H9 (cell line): ENCODE measurements at regions not wholly inside any gene's neighbourhood (a gene's known extent, or its start where the extent isn't known, plus 50 kb on each side); places are given as distances from the start of the nearest gene placed in this dataset.

ENCODE experiments used
- DNase-seq: peaks from one replicate; pipeline ENCODE4 v3.0.0-alpha.2; 2017
- H2AFZ ChIP-seq: one replicate; pipeline ENCODE4 v1.6.1; 2013; ENCODE audit warnings: mild to moderate bottlenecking, low read length, control low read depth, moderate library complexity
- H2AK5ac ChIP-seq: 2 replicates; pipeline ENCODE4 v1.6.1; 2013; ENCODE audit warnings: low read length, control low read depth, mixed read lengths; ENCODE audit not compliant: insufficient read length
- H2BK120ac ChIP-seq: one replicate; pipeline ENCODE4 v1.6.1; 2013; ENCODE audit warnings: low read depth, mild to moderate bottlenecking, low read length, control low read depth, inconsistent platforms; ENCODE audit not compliant: poor library complexity, severe bottlenecking
- H2BK12ac ChIP-seq: 2 replicates; pipeline ENCODE4 v1.6.1; 2013; ENCODE audit warnings: low read length, control low read depth, mixed read lengths, low read depth; ENCODE audit not compliant: insufficient read length
- H2BK15ac ChIP-seq: 2 replicates; pipeline ENCODE4 v1.6.1; 2013; ENCODE audit warnings: low read depth, low read length, control low read depth
- H2BK20ac ChIP-seq: one replicate; pipeline ENCODE4 v1.6.1; 2013; ENCODE audit warnings: low read depth, mild to moderate bottlenecking, low read length, control low read depth, inconsistent platforms; ENCODE audit not compliant: poor library complexity, severe bottlenecking
- H2BK5ac ChIP-seq: 2 replicates; pipeline ENCODE4 v1.6.1; 2013; ENCODE audit warnings: low read length, control low read depth, mixed read lengths; ENCODE audit not compliant: insufficient read length
- H3K14ac ChIP-seq: 2 replicates; pipeline ENCODE4 v1.6.1; 2013; ENCODE audit warnings: low read length, control low read depth; ENCODE audit not compliant: insufficient read depth
- H3K18ac ChIP-seq: 2 replicates; pipeline ENCODE4 v1.6.1; 2013; ENCODE audit warnings: low read depth, mild to moderate bottlenecking, mixed read lengths, low read length, control low read depth; ENCODE audit not compliant: insufficient read length
- H3K23ac ChIP-seq: 2 replicates; pipeline ENCODE4 v1.6.1; 2013; ENCODE audit warnings: low read length, control low read depth, mixed read lengths, low read depth; ENCODE audit not compliant: insufficient read length
- H3K23me2 ChIP-seq: 2 replicates; pipeline ENCODE4 v1.6.1; 2013; ENCODE audit warnings: low read depth, mild to moderate bottlenecking, mixed read lengths, low read length, control low read depth; ENCODE audit not compliant: insufficient read length, poor library complexity, severe bottlenecking
- H3K27ac ChIP-seq: 2 replicates; pipeline ENCODE4 v1.5.1; 2013; ENCODE audit warnings: low read length, control low read depth, mixed read lengths, low read depth; ENCODE audit not compliant: insufficient read length
- H3K27me3 ChIP-seq: 2 replicates; pipeline ENCODE4 v1.6.1; 2013; ENCODE audit warnings: low read length, control low read depth, inconsistent platforms; ENCODE audit not compliant: insufficient read depth
- H3K4ac ChIP-seq: 2 replicates; pipeline ENCODE4 v1.6.1; 2013; ENCODE audit warnings: low read depth, mild to moderate bottlenecking, control low read depth, inconsistent platforms, low read length, moderate library complexity
- H3K4me1 ChIP-seq: 2 replicates; pipeline ENCODE4 v1.6.1; 2013; ENCODE audit warnings: low read length, control low read depth, inconsistent platforms; ENCODE audit not compliant: insufficient read depth
- H3K4me2 ChIP-seq: 2 replicates; pipeline ENCODE4 v1.6.1; 2013; ENCODE audit warnings: low read length, control low read depth, mixed read lengths; ENCODE audit not compliant: insufficient read length, insufficient read depth
- H3K56ac ChIP-seq: 2 replicates; pipeline ENCODE4 v1.6.1; 2013; ENCODE audit warnings: low read depth, mild to moderate bottlenecking, mixed read lengths, low read length, control low read depth; ENCODE audit not compliant: insufficient read length
- H3K79me1 ChIP-seq: 2 replicates; pipeline ENCODE4 v1.6.1; 2013; ENCODE audit warnings: low read depth, mild to moderate bottlenecking, moderate library complexity, low read length, control low read depth, inconsistent platforms; ENCODE audit not compliant: insufficient read depth, poor library complexity, severe bottlenecking
- H3K79me2 ChIP-seq: 2 replicates; pipeline ENCODE4 v1.6.1; 2013; ENCODE audit warnings: low read length, control low read depth, inconsistent platforms; ENCODE audit not compliant: insufficient read depth
- H3K9ac ChIP-seq: 2 replicates; pipeline ENCODE4 v1.6.1; 2013; ENCODE audit warnings: low read length, control low read depth, mixed read lengths; ENCODE audit not compliant: insufficient read length; ENCODE audit errors: extremely low read depth
- H3K9me3 ChIP-seq: one replicate; pipeline ENCODE4 v1.6.1; 2013; ENCODE audit warnings: low read depth, low read length, inconsistent platforms; ENCODE audit not compliant: control insufficient read depth
- H3T11ph ChIP-seq: one replicate; pipeline ENCODE4 v1.6.1; 2013; ENCODE audit warnings: mild to moderate bottlenecking, low read length, control low read depth, inconsistent platforms
- H4K20me1 ChIP-seq: one replicate; pipeline ENCODE4 v1.6.1; 2013; ENCODE audit not compliant: control insufficient read depth, insufficient read length, insufficient read depth
- H4K5ac ChIP-seq: 2 replicates; pipeline ENCODE4 v1.6.1; 2013; ENCODE audit warnings: low read depth, mild to moderate bottlenecking, mixed read lengths, low read length, control low read depth; ENCODE audit not compliant: insufficient read length
- H4K8ac ChIP-seq: replicated peaks from 2 replicates; pipeline ENCODE4 v1.6.1; 2013; ENCODE audit warnings: low read length, control low read depth, mixed read lengths, low read depth; ENCODE audit not compliant: insufficient read length
- H4K91ac ChIP-seq: 2 replicates; pipeline ENCODE4 v1.6.1; 2013; ENCODE audit warnings: low read depth, mild to moderate bottlenecking, moderate library complexity, mixed read lengths, low read length, control low read depth; ENCODE audit not compliant: insufficient read length
- H3K27ac Mint-ChIP-seq, 3 experiments: 2 replicates in 2 of 3; 3 replicates in 1 of 3; pipeline ENCODE4 v1.8.0; 2020 to 2021; ENCODE audit warnings: mixed read lengths in 3 of 3, mild to moderate bottlenecking in 1 of 3, moderate library complexity in 1 of 3
- H3K27me3 Mint-ChIP-seq: 2 replicates; pipeline ENCODE4 v1.8.0; 2021; ENCODE audit warnings: low read depth, mild to moderate bottlenecking, moderate library complexity, mixed read lengths
- H3K36me3 Mint-ChIP-seq, 3 experiments: 2 replicates in 2 of 3; 3 replicates in 1 of 3; pipeline ENCODE4 v1.8.0; 2020 to 2021; ENCODE audit warnings: low read depth in 3 of 3, mixed read lengths in 3 of 3; ENCODE audit not compliant: insufficient read depth in 1 of 3
- H3K4me1 Mint-ChIP-seq, 2 experiments: 2 replicates each; pipeline ENCODE4 v1.8.0; 2020; ENCODE audit warnings: mixed read lengths in 2 of 2
- H3K4me3 Mint-ChIP-seq, 2 experiments: 2 replicates in 1 of 2; 3 replicates in 1 of 2; pipeline ENCODE4 v1.8.0; 2020 to 2021; ENCODE audit warnings: mild to moderate bottlenecking in 2 of 2, mixed read lengths in 2 of 2, moderate library complexity in 1 of 2
- H3K9me3 Mint-ChIP-seq, 2 experiments: 2 replicates in 1 of 2; 3 replicates in 1 of 2; pipeline ENCODE4 v1.8.0; 2020; ENCODE audit warnings: mild to moderate bottlenecking in 2 of 2, mixed read lengths in 2 of 2, moderate library complexity in 1 of 2
- CTCF ChIP-seq: fragments of 200-600 bp; sonication (generic); conservative IDR thresholded peaks from 3 replicates; pipeline ENCODE4 v1.8.0; 2021; ENCODE audit warnings: antibody characterized with exemption, mild to moderate bottlenecking
- WGBS: extraction: QIAGEN DNeasy Blood & Tissue Kit; methylation state at CpG from one replicate; pipeline ENCODE4 v1.1.7; 2013; ENCODE audit warnings: missing lambda C conversion rate, low lambda C conversion rate, mixed read lengths; ENCODE audit not compliant: insufficient read length; ENCODE audit errors: extremely low coverage; 5-methylcytosine and 5-hydroxymethylcytosine counted together

- Histone ChIP-seq H2BK120ac (no peak overlapping the region), H2BK20ac (no peak overlapping the region), H3K23me2 (no peaks in the 10 kb centered on the region), H2AK5ac (no peak overlapping the region), H3K18ac (no peak overlapping the region), H2BK12ac (no peak overlapping the region), H3K56ac (no peak overlapping the region), H2BK5ac (no peak overlapping the region), H3K79me1 (no peaks in the 10 kb centered on the region), H2AFZ (no peak overlapping the region), H3K23ac (no peak overlapping the region), H3K14ac (no peak overlapping the region), H4K20me1 (no peaks in the 10 kb centered on the region), H3K79me2 (no peaks in the 10 kb centered on the region), H4K5ac (no peak overlapping the region), H3K27me3 (no peaks in the 10 kb centered on the region), H3K4me1 (peaks cover 4% of the 10 kb centered on the region; the same call in 1 of the 2 replicates), H3K9ac (no peak overlapping the region), H4K8ac (no peak overlapping the region), H3K9me3 (no peaks in the 10 kb centered on the region), H3K27ac (no peak overlapping the region), H2BK15ac (no peak overlapping the region), H3K4me2 (no peak overlapping the region), H4K91ac (no peak overlapping the region), H3K4ac (no peak overlapping the region), H3T11ph (no peak overlapping the region)
- H3K9me3 Mint-ChIP-seq: peaks cover 5 to 7% of the 10 kb centered on the region in 2 experiments; a peak in 4 of 5 replicates
- H3K4me1 Mint-ChIP-seq: peaks cover 6 to 13% of the 10 kb centered on the region in 2 experiments; a peak in 2 of 4 replicates
- H3K27me3 Mint-ChIP-seq: peaks cover 3% of the 10 kb centered on the region; the same call in 1 of the 2 replicates
- H3K36me3 Mint-ChIP-seq: peaks cover 0 to 6% (median 2%) of the 10 kb centered on the region in 3 experiments; a peak in 2 of 7 replicates
- TF ChIP-seq CTCF: no peak
- H3K27ac Mint-ChIP-seq: no peak overlapping the region
- no CpG with 5 or more reads among the region's 3 CpGs for WGBS
- DNase-seq: no peak
- no peak overlapping the region for H3K4me3 Mint-ChIP-seq
Measured at GRCh38 chr9:26612211-26612610, 280.4 kb downstream of the CAAP1 start.
